ENCODE measurements at regions not wholly inside any gene's neighbourhood (a gene's known extent, or its start where the extent isn't known, plus 50 kb on each side); places are given as distances from the start of the nearest gene placed in this dataset.
"Not testable (repeated sequence)": the region's sequence is repeated elsewhere in the genome, so short reads cannot be mapped to it uniquely, and the experiment has no call there.

DNA sequence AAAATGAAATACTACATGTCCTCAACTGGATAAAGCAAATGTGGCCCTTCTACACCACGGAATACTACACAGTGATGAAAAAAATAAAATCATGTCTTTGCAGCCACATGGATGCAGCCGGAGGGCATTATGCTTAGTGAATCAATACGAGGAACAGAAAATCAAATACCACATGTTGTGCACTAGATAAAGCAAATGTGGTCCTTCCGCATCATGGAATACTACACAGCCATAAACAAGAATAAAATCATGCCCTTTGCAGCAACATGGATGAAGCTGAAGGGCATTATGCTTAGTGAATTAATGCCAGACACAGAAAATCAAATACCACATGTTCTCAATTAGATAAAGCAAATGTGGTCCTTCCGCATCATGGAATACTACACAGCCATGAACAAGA, 204.4 kb downstream of the GOLGA6L6 start:
- TF ChIP-seq, protein P1, sequence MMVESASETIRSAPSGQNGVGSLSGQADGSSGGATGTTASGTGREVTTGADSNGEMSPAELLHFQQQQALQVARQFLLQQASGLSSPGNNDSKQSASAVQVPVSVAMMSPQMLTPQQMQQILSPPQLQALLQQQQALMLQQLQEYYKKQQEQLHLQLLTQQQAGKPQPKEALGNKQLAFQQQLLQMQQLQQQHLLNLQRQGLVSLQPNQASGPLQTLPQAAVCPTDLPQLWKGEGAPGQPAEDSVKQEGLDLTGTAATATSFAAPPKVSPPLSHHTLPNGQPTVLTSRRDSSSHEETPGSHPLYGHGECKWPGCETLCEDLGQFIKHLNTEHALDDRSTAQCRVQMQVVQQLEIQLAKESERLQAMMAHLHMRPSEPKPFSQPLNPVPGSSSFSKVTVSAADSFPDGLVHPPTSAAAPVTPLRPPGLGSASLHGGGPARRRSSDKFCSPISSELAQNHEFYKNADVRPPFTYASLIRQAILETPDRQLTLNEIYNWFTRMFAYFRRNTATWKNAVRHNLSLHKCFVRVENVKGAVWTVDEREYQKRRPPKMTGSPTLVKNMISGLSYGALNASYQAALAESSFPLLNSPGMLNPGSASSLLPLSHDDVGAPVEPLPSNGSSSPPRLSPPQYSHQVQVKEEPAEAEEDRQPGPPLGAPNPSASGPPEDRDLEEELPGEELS (CRISPR knock-in tag; IDR thresholded peaks at IDR 0.05) = not testable (repeated sequence)
- TF ChIP-seq JUN (CRISPR knock-in tag; IDR thresholded peaks at IDR 0.05); ZBTB21 (CRISPR knock-in tag; IDR thresholded peaks at IDR 0.05; ENCODE audit: borderline replicate concordance); SP1 (CRISPR knock-in tag; conservative IDR thresholded peaks at IDR 0.05); MYBL2 (CRISPR knock-in tag; IDR thresholded peaks at IDR 0.05); FOXK1 (CRISPR knock-in tag; IDR thresholded peaks at IDR 0.05): not testable (repeated sequence)
- TF ChIP-seq, protein P2, sequence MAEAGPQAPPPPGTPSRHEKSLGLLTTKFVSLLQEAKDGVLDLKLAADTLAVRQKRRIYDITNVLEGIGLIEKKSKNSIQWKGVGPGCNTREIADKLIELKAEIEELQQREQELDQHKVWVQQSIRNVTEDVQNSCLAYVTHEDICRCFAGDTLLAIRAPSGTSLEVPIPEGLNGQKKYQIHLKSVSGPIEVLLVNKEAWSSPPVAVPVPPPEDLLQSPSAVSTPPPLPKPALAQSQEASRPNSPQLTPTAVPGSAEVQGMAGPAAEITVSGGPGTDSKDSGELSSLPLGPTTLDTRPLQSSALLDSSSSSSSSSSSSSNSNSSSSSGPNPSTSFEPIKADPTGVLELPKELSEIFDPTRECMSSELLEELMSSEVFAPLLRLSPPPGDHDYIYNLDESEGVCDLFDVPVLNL (CRISPR knock-in tag; IDR thresholded peaks at IDR 0.05; ENCODE audit: borderline replicate concordance, low read depth) = not testable (repeated sequence)
- TF ChIP-seq, protein P3, sequence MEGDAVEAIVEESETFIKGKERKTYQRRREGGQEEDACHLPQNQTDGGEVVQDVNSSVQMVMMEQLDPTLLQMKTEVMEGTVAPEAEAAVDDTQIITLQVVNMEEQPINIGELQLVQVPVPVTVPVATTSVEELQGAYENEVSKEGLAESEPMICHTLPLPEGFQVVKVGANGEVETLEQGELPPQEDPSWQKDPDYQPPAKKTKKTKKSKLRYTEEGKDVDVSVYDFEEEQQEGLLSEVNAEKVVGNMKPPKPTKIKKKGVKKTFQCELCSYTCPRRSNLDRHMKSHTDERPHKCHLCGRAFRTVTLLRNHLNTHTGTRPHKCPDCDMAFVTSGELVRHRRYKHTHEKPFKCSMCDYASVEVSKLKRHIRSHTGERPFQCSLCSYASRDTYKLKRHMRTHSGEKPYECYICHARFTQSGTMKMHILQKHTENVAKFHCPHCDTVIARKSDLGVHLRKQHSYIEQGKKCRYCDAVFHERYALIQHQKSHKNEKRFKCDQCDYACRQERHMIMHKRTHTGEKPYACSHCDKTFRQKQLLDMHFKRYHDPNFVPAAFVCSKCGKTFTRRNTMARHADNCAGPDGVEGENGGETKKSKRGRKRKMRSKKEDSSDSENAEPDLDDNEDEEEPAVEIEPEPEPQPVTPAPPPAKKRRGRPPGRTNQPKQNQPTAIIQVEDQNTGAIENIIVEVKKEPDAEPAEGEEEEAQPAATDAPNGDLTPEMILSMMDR (IDR thresholded peaks at IDR 0.05) = not testable (repeated sequence)
- TF ChIP-seq, protein P4, sequence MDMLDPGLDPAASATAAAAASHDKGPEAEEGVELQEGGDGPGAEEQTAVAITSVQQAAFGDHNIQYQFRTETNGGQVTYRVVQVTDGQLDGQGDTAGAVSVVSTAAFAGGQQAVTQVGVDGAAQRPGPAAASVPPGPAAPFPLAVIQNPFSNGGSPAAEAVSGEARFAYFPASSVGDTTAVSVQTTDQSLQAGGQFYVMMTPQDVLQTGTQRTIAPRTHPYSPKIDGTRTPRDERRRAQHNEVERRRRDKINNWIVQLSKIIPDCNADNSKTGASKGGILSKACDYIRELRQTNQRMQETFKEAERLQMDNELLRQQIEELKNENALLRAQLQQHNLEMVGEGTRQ (CRISPR knock-in tag; IDR thresholded peaks at IDR 0.05) = not testable (repeated sequence)
- TF ChIP-seq, protein P5, sequence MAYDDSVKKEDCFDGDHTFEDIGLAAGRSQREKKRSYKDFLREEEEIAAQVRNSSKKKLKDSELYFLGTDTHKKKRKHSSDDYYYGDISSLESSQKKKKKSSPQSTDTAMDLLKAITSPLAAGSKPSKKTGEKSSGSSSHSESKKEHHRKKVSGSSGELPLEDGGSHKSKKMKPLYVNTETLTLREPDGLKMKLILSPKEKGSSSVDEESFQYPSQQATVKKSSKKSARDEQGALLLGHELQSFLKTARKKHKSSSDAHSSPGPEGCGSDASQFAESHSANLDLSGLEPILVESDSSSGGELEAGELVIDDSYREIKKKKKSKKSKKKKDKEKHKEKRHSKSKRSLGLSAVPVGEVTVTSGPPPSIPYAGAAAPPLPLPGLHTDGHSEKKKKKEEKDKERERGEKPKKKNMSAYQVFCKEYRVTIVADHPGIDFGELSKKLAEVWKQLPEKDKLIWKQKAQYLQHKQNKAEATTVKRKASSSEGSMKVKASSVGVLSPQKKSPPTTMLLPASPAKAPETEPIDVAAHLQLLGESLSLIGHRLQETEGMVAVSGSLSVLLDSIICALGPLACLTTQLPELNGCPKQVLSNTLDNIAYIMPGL (CRISPR knock-in tag; IDR thresholded peaks at IDR 0.05) = not testable (repeated sequence)
- TF ChIP-seq, protein P6, sequence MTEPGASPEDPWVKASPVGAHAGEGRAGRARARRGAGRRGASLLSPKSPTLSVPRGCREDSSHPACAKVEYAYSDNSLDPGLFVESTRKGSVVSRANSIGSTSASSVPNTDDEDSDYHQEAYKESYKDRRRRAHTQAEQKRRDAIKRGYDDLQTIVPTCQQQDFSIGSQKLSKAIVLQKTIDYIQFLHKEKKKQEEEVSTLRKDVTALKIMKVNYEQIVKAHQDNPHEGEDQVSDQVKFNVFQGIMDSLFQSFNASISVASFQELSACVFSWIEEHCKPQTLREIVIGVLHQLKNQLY (CRISPR knock-in tag; IDR thresholded peaks at IDR 0.05) = not testable (repeated sequence)
